HG03159 (cell line): ENCODE measurements at regions not wholly inside any gene's neighbourhood (a gene's known extent, or its start where the extent isn't known, plus 50 kb on each side); places are given as distances from the start of the nearest gene placed in this dataset.
A peak's percentile ranks its signal among the peaks of the same experiment; 100 is the strongest.
"Not testable (repeated sequence)": the region's sequence is repeated elsewhere in the genome, so short reads cannot be mapped to it uniquely, and the experiment has no call there.

Experiments used
- ATAC-seq: cut with Tn5 transposase; IDR thresholded peaks from one replicate; pipeline ENCODE4 v1.9.1; 2021; ENCODE audit warnings: mild to moderate bottlenecking, moderate library complexity; ENCODE audit not compliant: unreplicated experiment

GRCh38 chr6:60797831-60798230 lies 1488.2 kb downstream of the KHDRBS2 start:
- not testable (repeated sequence) for ATAC-seq

- ATAC-seq: not testable (repeated sequence)
These were observed 1496.4 kb downstream of the KHDRBS2 start for GRCh38 chr6:60789601-60790000.

GRCh38 chr6:60782698-60783464 lies 1503.1 kb downstream of the KHDRBS2 start:
- not testable (repeated sequence) for ATAC-seq

- not testable (repeated sequence) for ATAC-seq
These were observed 1506.4 kb downstream of the KHDRBS2 start for GRCh38 chr6:60779591-60779990.

GRCh38 chr6:60767791-60768499 lies 1518.1 kb downstream of the KHDRBS2 start:
- not testable (repeated sequence) for ATAC-seq

- not testable (repeated sequence) for ATAC-seq
These were observed 1520.7 kb downstream of the KHDRBS2 start for GRCh38 chr6:60765331-60765730.

- not testable (repeated sequence) for ATAC-seq
These were observed 1522.5 kb downstream of the KHDRBS2 start for GRCh38 chr6:60763464-60764080.

- not testable (repeated sequence) for ATAC-seq
These were observed 1525.1 kb downstream of the KHDRBS2 start for GRCh38 chr6:60760928-60761327.

- not testable (repeated sequence) for ATAC-seq
These were observed 1526.7 kb downstream of the KHDRBS2 start for GRCh38 chr6:60759149-60759825.

- ATAC-seq: not testable (repeated sequence)
These were observed 1527.3 kb downstream of the KHDRBS2 start for GRCh38 chr6:60758725-60759124.

- ATAC-seq: no peak
These were observed 1531.1 kb downstream of the KHDRBS2 start for GRCh38 chr6:60754879-60755278.

GRCh38 chr6:60750353-60751081 lies 1535.5 kb downstream of the KHDRBS2 start:
- not testable (repeated sequence) for ATAC-seq

- ATAC-seq: not testable (repeated sequence)
These were observed 1538.1 kb downstream of the KHDRBS2 start for GRCh38 chr6:60747765-60748556.

- peak; percentile 62 for ATAC-seq
These were observed 1548.1 kb downstream of the KHDRBS2 start for GRCh38 chr6:60737764-60738425.

- ATAC-seq: not testable (repeated sequence)
These were observed 1548.7 kb downstream of the KHDRBS2 start for GRCh38 chr6:60737315-60737714.

- ATAC-seq: not testable (repeated sequence)
These were observed 1562.1 kb downstream of the KHDRBS2 start for GRCh38 chr6:60723935-60724334.

- ATAC-seq: no peak
These were observed 1590.8 kb downstream of the KHDRBS2 start for GRCh38 chr6:60695232-60695631.

GRCh38 chr6:60687085-60687484 lies 1598.9 kb downstream of the KHDRBS2 start:
- ATAC-seq: no peak

GRCh38 chr6:60681806-60682205 lies 1604.2 kb downstream of the KHDRBS2 start:
- ATAC-seq: no peak
